Stromal cell of bone marrow (primary cell): ENCODE measurements at regions not wholly inside any gene's neighbourhood (a gene's known extent, or its start where the extent isn't known, plus 50 kb on each side); places are given as distances from the start of the nearest gene placed in this dataset.
A peak's percentile ranks its signal among the peaks of the same experiment; 100 is the strongest.
"Not testable (repeated sequence)": the region's sequence is repeated elsewhere in the genome, so short reads cannot be mapped to it uniquely, and the experiment has no call there.

Source experiments
- DNase-seq: peaks from one replicate; pipeline ENCODE4 v3.0.0-alpha.2; 2012; ENCODE audit warnings: low read depth

GRCh38 chr4:107391630-107392028, 328.4 kb downstream of the PAPSS1 start:
- DNase-seq = no peak

- no peak for DNase-seq
Measured at GRCh38 chr4:107391009-107391629, 328.9 kb downstream of the PAPSS1 start.

- no peak for DNase-seq
Measured at GRCh38 chr4:107389965-107390364, 330.1 kb downstream of the PAPSS1 start.

- DNase-seq = no peak
Measured at GRCh38 chr4:107388736-107389274, 331.2 kb downstream of the PAPSS1 start.

GRCh38 chr4:107380836-107381438, 339.1 kb downstream of the PAPSS1 start:
- DNase-seq = no peak

- DNase-seq = no peak
Measured at GRCh38 chr4:107380190-107380589, 339.8 kb downstream of the PAPSS1 start.

- peak; percentile 8 for DNase-seq
Measured at GRCh38 chr4:107379054-107379869, 340.8 kb downstream of the PAPSS1 start.

GRCh38 chr4:107376293-107376692, 340.2 kb upstream of the DKK2 start:
- DNase-seq = no peak

- DNase-seq = no peak
Measured at GRCh38 chr4:107366900-107367299, 330.8 kb upstream of the DKK2 start.

- no peak for DNase-seq
Measured at GRCh38 chr4:107366016-107366735, 330.1 kb upstream of the DKK2 start.

- DNase-seq = no peak
Measured at GRCh38 chr4:107363125-107363524, 327.0 kb upstream of the DKK2 start.

- no peak for DNase-seq
Measured at GRCh38 chr4:107359208-107359607, 323.1 kb upstream of the DKK2 start.

- peak; percentile 3 for DNase-seq
Measured at GRCh38 chr4:107354304-107354703, 318.2 kb upstream of the DKK2 start.

GRCh38 chr4:107351196-107351595, 315.1 kb upstream of the DKK2 start:
- no peak for DNase-seq

- DNase-seq = no peak
Measured at GRCh38 chr4:107349732-107350131, 313.6 kb upstream of the DKK2 start.

- no peak for DNase-seq
Measured at GRCh38 chr4:107349266-107349665, 313.2 kb upstream of the DKK2 start.

- no peak for DNase-seq
Measured at GRCh38 chr4:107348188-107349050, 312.3 kb upstream of the DKK2 start.

GRCh38 chr4:107333518-107333917, 297.4 kb upstream of the DKK2 start:
- DNase-seq = no peak

- not testable (repeated sequence) for DNase-seq
Measured at GRCh38 chr4:107332656-107333055, 296.5 kb upstream of the DKK2 start.

GRCh38 chr4:107330916-107331315, 294.8 kb upstream of the DKK2 start:
- no peak for DNase-seq

- no peak for DNase-seq
Measured at GRCh38 chr4:107319386-107319785, 283.3 kb upstream of the DKK2 start.
